Mucosa of rectum (tissue), 2 donors: ENCODE measurements at regions not wholly inside any gene's neighbourhood (a gene's known extent, or its start where the extent isn't known, plus 50 kb on each side); places are given as distances from the start of the nearest gene placed in this dataset.

Experiments used
- H3K27ac ChIP-seq, 2 donors: one replicate each; pipeline ENCODE4 v1.7.0; 2013; ENCODE audit warnings: inconsistent platforms in 2 of 2, low read depth in 2 of 2, low read length in 2 of 2
- H3K27me3 ChIP-seq, 2 donors: one replicate each; pipeline ENCODE4 v1.7.0; 2013; ENCODE audit warnings: low read length in 2 of 2; ENCODE audit not compliant: control insufficient read depth in 2 of 2, insufficient read depth in 2 of 2
- H3K36me3 ChIP-seq, 2 donors: one replicate each; pipeline ENCODE4 v1.7.0; 2013; ENCODE audit warnings: low read length in 2 of 2; ENCODE audit not compliant: control insufficient read depth in 2 of 2, insufficient read depth in 2 of 2
- H3K4me1 ChIP-seq, 2 donors: one replicate each; pipeline ENCODE4 v1.7.0; 2013; ENCODE audit warnings: low read length in 2 of 2, mild to moderate bottlenecking in 1 of 2; ENCODE audit not compliant: control insufficient read depth in 2 of 2, insufficient read depth in 2 of 2
- H3K4me3 ChIP-seq, 2 donors: one replicate each; pipeline ENCODE4 v1.7.0; 2013; ENCODE audit warnings: low read length in 2 of 2
- H3K9ac ChIP-seq, 2 donors: one replicate each; pipeline ENCODE4 v1.7.0; 2013; ENCODE audit warnings: low read length in 2 of 2, low read depth in 1 of 2, mild to moderate bottlenecking in 1 of 2
- H3K9me3 ChIP-seq, 2 donors: one replicate each; pipeline ENCODE4 v1.7.0; 2013; ENCODE audit warnings: low read length in 2 of 2; ENCODE audit not compliant: control insufficient read depth in 2 of 2
- donor health status: healthy.
- donor health status: Normal muscosa, but diverticular disease.

DNA sequence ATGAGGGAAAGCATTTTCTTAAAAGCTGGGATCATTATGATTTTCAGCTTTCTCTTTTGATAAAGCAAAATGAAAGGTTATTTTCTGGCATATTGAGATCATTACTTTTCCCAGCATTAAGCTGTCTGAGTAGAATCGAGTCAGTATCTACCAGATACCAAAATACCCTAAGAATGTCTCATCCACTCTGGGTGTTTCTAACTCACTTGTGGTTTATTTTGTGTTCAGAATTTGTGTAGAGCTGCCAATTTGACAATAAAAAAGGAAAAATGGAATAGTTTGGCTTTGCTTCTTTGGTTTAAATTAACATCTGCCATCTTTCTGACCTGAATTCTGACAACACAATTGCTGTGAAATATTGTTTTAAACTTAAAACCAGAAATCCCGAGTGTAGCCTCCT is 438.7 kb upstream of the ARGLU1 start:
- H3K4me1 ChIP-seq: peaks cover 0 to 3% of the 10 kb centered on the region in 2 donors
- no peaks in the 10 kb centered on the region for H3K9me3 ChIP-seq
- H3K4me3 ChIP-seq: no peak overlapping the region
- no peak overlapping the region for H3K9ac ChIP-seq
- H3K36me3 ChIP-seq: no peaks in the 10 kb centered on the region
- no peaks in the 10 kb centered on the region for H3K27me3 ChIP-seq
- no peak overlapping the region for H3K27ac ChIP-seq

DNA sequence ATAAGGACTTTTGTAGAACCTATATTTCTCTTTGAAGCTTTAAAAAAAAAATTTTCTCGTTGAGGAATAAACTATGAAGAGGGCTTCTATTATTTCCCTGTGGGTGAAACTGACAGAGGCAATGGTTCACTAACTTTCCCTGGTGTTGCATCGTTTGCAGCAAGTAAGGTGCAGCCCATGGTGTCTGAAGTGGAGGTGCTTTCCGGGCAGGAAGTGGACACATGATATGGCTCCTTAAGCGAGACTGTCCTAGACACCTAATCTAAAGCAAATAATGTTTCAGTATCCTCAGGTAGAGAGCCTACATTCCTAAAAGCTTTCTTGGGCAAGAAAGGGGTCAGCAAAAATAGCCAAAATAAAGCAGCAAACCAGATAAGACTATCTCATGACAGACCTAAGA is 437.6 kb upstream of the ARGLU1 start:
- no peak overlapping the region for H3K9ac ChIP-seq
- H3K4me1 ChIP-seq: peaks cover 0 to 3% of the 10 kb centered on the region in 2 donors
- no peaks in the 10 kb centered on the region for H3K9me3 ChIP-seq
- H3K36me3 ChIP-seq: no peaks in the 10 kb centered on the region
- no peak overlapping the region for H3K4me3 ChIP-seq
- no peaks in the 10 kb centered on the region for H3K27me3 ChIP-seq
- H3K27ac ChIP-seq: no peak overlapping the region

GRCh38 chr13:107003911-107004310 is 436.0 kb upstream of the ARGLU1 start:
- Histone ChIP-seq H3K4me3 (no peak overlapping the region), H3K9ac (no peak overlapping the region), H3K27me3 (no peaks in the 10 kb centered on the region), H3K27ac (no peak overlapping the region), H3K36me3 (no peaks in the 10 kb centered on the region), H3K4me1 (peaks cover 0 to 3% of the 10 kb centered on the region in 2 donors), H3K9me3 (no peaks in the 10 kb centered on the region)

DNA sequence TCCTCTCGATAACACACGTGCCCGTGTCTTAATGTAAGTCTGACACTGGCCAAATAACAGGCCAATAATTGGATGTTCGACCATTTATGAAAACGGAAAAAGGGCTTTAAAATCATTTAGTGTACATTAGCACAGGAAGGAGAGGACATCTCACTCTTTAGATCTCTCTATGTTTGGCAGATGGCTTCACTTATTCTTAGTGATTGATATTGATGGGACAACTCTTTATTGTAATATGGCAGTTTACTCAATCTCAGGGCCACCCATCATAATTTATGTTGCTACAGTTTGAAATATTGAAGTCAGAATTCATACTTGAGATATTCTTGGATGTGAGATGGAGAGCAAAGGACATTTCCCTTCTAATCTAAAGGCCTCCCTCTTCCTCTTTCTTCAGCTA is 430.7 kb upstream of the ARGLU1 start:
- H3K4me3 ChIP-seq: no peak overlapping the region
- H3K27ac ChIP-seq: no peak overlapping the region
- H3K9ac ChIP-seq: no peak overlapping the region
- H3K36me3 ChIP-seq: no peaks in the 10 kb centered on the region
- H3K27me3 ChIP-seq: no peaks in the 10 kb centered on the region
- no peaks in the 10 kb centered on the region for H3K9me3 ChIP-seq
- peaks cover 0 to 3% of the 10 kb centered on the region in 2 donors for H3K4me1 ChIP-seq

DNA sequence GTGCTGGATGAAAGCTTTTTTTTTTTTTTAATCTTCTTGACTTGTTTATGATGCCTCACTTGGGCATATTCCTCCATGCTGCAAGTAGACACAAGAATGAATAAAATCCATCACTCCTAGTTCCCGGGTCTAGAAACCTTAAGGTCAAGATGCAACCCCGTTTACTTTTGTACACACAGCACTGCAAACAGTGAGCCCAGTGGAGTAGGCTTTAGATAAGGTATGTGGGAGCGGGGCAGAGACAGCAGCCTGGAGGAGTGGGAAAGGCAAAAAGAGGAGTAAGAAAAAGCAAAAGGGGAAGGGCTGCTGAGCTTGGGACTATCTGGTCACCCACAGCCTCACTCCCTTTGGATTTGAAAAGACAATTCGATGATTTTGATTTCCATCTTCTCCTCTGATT is 429.8 kb upstream of the ARGLU1 start:
- no peak overlapping the region for H3K9ac ChIP-seq
- no peak overlapping the region for H3K27ac ChIP-seq
- no peaks in the 10 kb centered on the region for H3K27me3 ChIP-seq
- no peaks in the 10 kb centered on the region for H3K4me1 ChIP-seq
- no peak overlapping the region for H3K4me3 ChIP-seq
- H3K9me3 ChIP-seq: no peaks in the 10 kb centered on the region
- H3K36me3 ChIP-seq: no peaks in the 10 kb centered on the region

DNA sequence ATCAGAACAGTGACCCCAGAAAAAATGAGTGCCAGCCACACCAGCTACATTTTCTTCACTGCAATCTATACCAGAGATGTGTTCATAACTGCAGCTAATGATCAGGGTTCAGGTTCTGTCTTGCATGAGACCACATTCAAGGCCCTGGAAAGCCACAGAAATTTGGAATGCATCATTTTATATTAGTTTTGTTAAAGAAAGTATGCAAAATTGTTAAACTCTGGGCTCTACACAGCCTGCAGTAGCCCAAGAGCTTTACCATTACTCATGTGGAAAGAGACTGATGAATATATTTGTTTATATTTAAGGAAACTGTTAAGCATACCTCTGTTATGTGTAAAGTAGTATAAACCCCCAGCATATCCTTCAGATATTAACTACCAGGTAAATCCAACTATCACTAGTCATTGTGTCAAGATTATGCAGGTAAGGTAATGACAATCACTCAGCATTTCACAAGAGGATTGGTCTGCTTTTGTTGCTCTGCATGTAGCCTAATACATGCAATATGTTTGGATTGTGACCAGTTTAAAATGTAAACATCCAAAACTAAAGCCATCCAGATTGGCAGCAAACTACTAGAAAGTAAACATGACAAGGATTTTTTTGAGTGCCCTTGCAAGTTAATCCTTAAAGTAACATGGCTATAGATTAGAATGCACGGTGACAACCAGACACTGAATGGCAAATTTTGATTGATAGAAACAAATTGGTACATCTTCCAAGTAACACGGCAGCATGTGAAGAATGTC is 429.1 kb upstream of the ARGLU1 start:
- no peaks in the 10 kb centered on the region for H3K36me3 ChIP-seq
- no peaks in the 10 kb centered on the region for H3K9me3 ChIP-seq
- H3K27ac ChIP-seq: no peak overlapping the region
- H3K4me1 ChIP-seq: no peaks in the 10 kb centered on the region
- no peaks in the 10 kb centered on the region for H3K27me3 ChIP-seq
- no peak overlapping the region for H3K4me3 ChIP-seq
- H3K9ac ChIP-seq: no peak overlapping the region

GRCh38 chr13:106990594-106990993 is 422.7 kb upstream of the ARGLU1 start:
- Histone ChIP-seq H3K27ac (no peak overlapping the region), H3K9ac (no peak overlapping the region), H3K36me3 (no peaks in the 10 kb centered on the region), H3K4me3 (no peak overlapping the region), H3K9me3 (no peaks in the 10 kb centered on the region), H3K4me1 (no peaks in the 10 kb centered on the region), H3K27me3 (no peaks in the 10 kb centered on the region)

DNA sequence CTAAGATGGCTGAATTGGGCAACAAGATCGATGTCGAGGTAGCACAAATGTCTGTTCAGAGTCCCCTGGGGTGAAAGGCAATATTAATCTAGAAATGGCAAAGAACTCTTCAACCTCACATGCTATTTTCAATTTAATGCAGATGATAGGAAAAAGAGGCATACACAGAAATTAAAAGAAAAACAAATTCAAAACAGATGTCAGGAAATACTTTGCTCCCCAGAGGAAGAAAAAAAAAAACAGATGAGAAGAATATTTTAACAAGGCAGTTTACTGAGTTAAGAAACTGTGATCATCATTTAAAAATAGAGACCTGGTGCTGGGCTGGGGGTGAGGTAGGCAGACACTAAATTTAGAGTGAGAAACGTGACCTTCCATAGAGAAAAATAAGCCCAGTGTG is 421.9 kb upstream of the ARGLU1 start:
- H3K4me3 ChIP-seq: no peak overlapping the region
- H3K27me3 ChIP-seq: no peaks in the 10 kb centered on the region
- H3K36me3 ChIP-seq: no peaks in the 10 kb centered on the region
- no peaks in the 10 kb centered on the region for H3K4me1 ChIP-seq
- no peaks in the 10 kb centered on the region for H3K9me3 ChIP-seq
- H3K27ac ChIP-seq: no peak overlapping the region
- no peak overlapping the region for H3K9ac ChIP-seq

DNA sequence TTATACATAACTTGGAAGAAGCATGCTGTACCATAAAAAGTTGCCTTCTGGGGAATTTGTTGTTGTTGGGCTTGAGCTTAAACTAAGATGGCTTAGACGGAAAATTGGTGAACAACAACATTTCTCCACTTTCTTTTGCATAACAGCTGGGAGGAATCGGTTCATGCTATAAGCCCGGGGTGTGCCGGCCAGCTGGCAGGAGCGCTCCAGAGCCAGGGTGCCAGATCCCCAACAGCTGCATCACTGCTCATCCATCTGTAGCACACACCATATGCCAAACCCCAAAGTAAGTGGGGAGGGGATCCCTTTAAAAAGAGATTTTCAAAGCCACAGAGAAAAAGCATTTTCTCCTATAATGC is 419.5 kb upstream of the ARGLU1 start:
- Histone ChIP-seq H3K4me3 (no peak overlapping the region), H3K27me3 (no peaks in the 10 kb centered on the region), H3K36me3 (no peaks in the 10 kb centered on the region), H3K4me1 (no peaks in the 10 kb centered on the region), H3K27ac (no peak overlapping the region), H3K9ac (no peak overlapping the region), H3K9me3 (no peaks in the 10 kb centered on the region)

GRCh38 chr13:106986687-106987426 is 418.9 kb upstream of the ARGLU1 start:
- Histone ChIP-seq H3K4me3 (no peak overlapping the region), H3K9ac (no peak overlapping the region), H3K27me3 (no peaks in the 10 kb centered on the region), H3K9me3 (no peaks in the 10 kb centered on the region), H3K4me1 (no peaks in the 10 kb centered on the region), H3K36me3 (no peaks in the 10 kb centered on the region), H3K27ac (no peak overlapping the region)
